Ovary (tissue), 7 donors: ENCODE measurements at regions not wholly inside any gene's neighbourhood (a gene's known extent, or its start where the extent isn't known, plus 50 kb on each side); places are given as distances from the start of the nearest gene placed in this dataset.

ENCODE experiments used
- DNase-seq, 5 donors: peaks; one replicate each; pipeline ENCODE4 v3.0.0-alpha.2; 2019 to 2020
- H3K27ac ChIP-seq, 2 donors: fragments of 200-600 bp; one replicate each; pipeline versions ENCODE4 v1.5.1 to v1.8.0; 2019 to 2022
- H3K27me3 ChIP-seq: fragments of 200-600 bp; one replicate; pipeline ENCODE4 v1.8.0; 2022
- H3K36me3 ChIP-seq: fragments of 200-600 bp; sonication (generic); one replicate; pipeline ENCODE4 v1.5.1; 2019
- H3K4me1 ChIP-seq: one replicate; pipeline ENCODE4 v1.8.1; 2013; ENCODE audit warnings: mild to moderate bottlenecking, moderate library complexity; ENCODE audit not compliant: insufficient read depth
- H3K4me3 ChIP-seq: fragments of 200-600 bp; sonication (generic); one replicate; pipeline ENCODE4 v1.5.1; 2017
- H3K9me3 ChIP-seq, 2 donors: fragments of 200-600 bp in 1 of 2; sonication (generic) in 1 of 2; one replicate each; pipeline versions ENCODE4 v1.5.1 to v1.8.1; 2013 to 2019; ENCODE audit warnings: mild to moderate bottlenecking in 1 of 2, moderate library complexity in 1 of 2
- CTCF ChIP-seq, 3 donors: fragments of 450-650 bp in 2 of 3; fragments of 200-600 bp in 1 of 3; IDR thresholded peaks; one replicate each; pipeline versions ENCODE4 v1.5.1 to v1.8.0; 2016 to 2022; ENCODE audit warnings: antibody characterized with exemption in 3 of 3, mild to moderate bottlenecking in 1 of 3
- EP300 ChIP-seq: sonication (generic); formaldehyde crosslinking; IDR thresholded peaks from one replicate; pipeline ENCODE4 v1.6.1; 2017; ENCODE audit warnings: antibody characterized with exemption
- POLR2A ChIP-seq: fragments of 450-650 bp; IDR thresholded peaks from one replicate; pipeline ENCODE4 v1.6.1; 2017; ENCODE audit warnings: antibody characterized with exemption, mild to moderate bottlenecking, moderate library complexity
- WGBS, 3 donors: extraction: QIAGEN DNeasy Blood & Tissue Kit in 1 of 3; methylation state at CpG; one replicate each; pipeline versions ENCODE4 v1.1.5 to v1.1.7; 2013 to 2017; 5-methylcytosine and 5-hydroxymethylcytosine counted together
- intact Hi-C, 4 donors: fragments of 100-400 bp; cut with DNase I; formaldehyde crosslinking; loops; one replicate each; pipeline versions ENCODE4 v1.11.0 to v1.15.1; 2022 to 2023
- donor health status: DM: no; HTN: no; CAD: no; lungs with moderate emphysema.
- donor health status: DM: no; HTN: no; CAD: no.
- donor health status: Bipolar disorder and iron deficiency.
- donor health status: DM: no; HTN: no; CAD: no.
- donor health status: DM: yes; HTN: yes; CAD: no.

- Histone ChIP-seq H3K27me3 (no peaks in the 10 kb centered on the region), H3K4me3 (no peak overlapping the region), H3K36me3 (no peaks in the 10 kb centered on the region), H3K9me3 (no peaks in the 10 kb centered on the region), H3K4me1 (no peaks in the 10 kb centered on the region), H3K27ac (no peak overlapping the region)
- DNase-seq: no peak
- TF ChIP-seq CTCF (IDR thresholded peaks at IDR 0.05): no peak
- TF ChIP-seq EP300: no peak
- no peak for TF ChIP-seq POLR2A
- intact Hi-C loops: no loop called here
- 80 to 89% (median 84%) methylated on average over 4 of the region's 4 CpGs for WGBS, 3 donors
Observed at GRCh38 chr9:18184401-18184800, 289.6 kb upstream of the ADAMTSL1 start.

- H3K4me1 ChIP-seq: no peaks in the 10 kb centered on the region
- 75 to 85% (median 81%) methylated on average over 2 of the region's 2 CpGs for WGBS, 3 donors
- no peak for TF ChIP-seq POLR2A
- TF ChIP-seq CTCF (IDR thresholded peaks at IDR 0.05): no peak
- no peak for TF ChIP-seq EP300
- H3K36me3 ChIP-seq: no peaks in the 10 kb centered on the region
- no peak overlapping the region for H3K27ac ChIP-seq
- no peaks in the 10 kb centered on the region for H3K27me3 ChIP-seq
- DNase-seq: no peak
- no peaks in the 10 kb centered on the region for H3K9me3 ChIP-seq
- no peak overlapping the region for H3K4me3 ChIP-seq
- intact Hi-C loops: no loop called here
Observed at GRCh38 chr9:18185196-18185595, 288.8 kb upstream of the ADAMTSL1 start.

GRCh38 chr9:18188971-18189370 is 285.0 kb upstream of the ADAMTSL1 start:
- H3K36me3 ChIP-seq: no peaks in the 10 kb centered on the region
- TF ChIP-seq EP300: no peak
- no peak for TF ChIP-seq CTCF (IDR thresholded peaks at IDR 0.05)
- TF ChIP-seq POLR2A: no peak
- H3K4me1 ChIP-seq: no peaks in the 10 kb centered on the region
- intact Hi-C loops: no loop called here
- 77 to 81% (median 78%) methylated on average over 4 of the region's 4 CpGs for WGBS, 3 donors
- no peak overlapping the region for H3K4me3 ChIP-seq
- no peaks in the 10 kb centered on the region for H3K27me3 ChIP-seq
- DNase-seq: no peak
- no peaks in the 10 kb centered on the region for H3K9me3 ChIP-seq
- no peak overlapping the region for H3K27ac ChIP-seq

- intact Hi-C loops: no loop called here
- Histone ChIP-seq H3K27ac (no peak overlapping the region), H3K4me3 (no peak overlapping the region), H3K36me3 (no peaks in the 10 kb centered on the region), H3K9me3 (no peaks in the 10 kb centered on the region), H3K27me3 (no peaks in the 10 kb centered on the region), H3K4me1 (no peaks in the 10 kb centered on the region)
- WGBS, 3 donors: 30 to 37% (median 32%) methylated on average over 3 of the region's 3 CpGs
- DNase-seq: no peak
- no peak for TF ChIP-seq EP300
- no peak for TF ChIP-seq CTCF (IDR thresholded peaks at IDR 0.05)
- TF ChIP-seq POLR2A: no peak
Observed at GRCh38 chr9:18189871-18190670, 283.9 kb upstream of the ADAMTSL1 start.
